ENCODE measurements at regions not wholly inside any gene's neighbourhood (a gene's known extent, or its start where the extent isn't known, plus 50 kb on each side); places are given as distances from the start of the nearest gene placed in this dataset.

- TF ChIP-seq ZNF639 (CRISPR knock-in tag; conservative IDR thresholded peaks at IDR 0.05): no peak
- no peak for TF ChIP-seq ATF1 (CRISPR knock-in tag; IDR thresholded peaks at IDR 0.05)
- TF ChIP-seq ZNF556 (CRISPR knock-in tag; IDR thresholded peaks at IDR 0.05; ENCODE audit: borderline replicate concordance): no peak
- no peak for TF ChIP-seq ZNF557 (CRISPR knock-in tag; IDR thresholded peaks at IDR 0.05)
- TF ChIP-seq, protein P1, sequence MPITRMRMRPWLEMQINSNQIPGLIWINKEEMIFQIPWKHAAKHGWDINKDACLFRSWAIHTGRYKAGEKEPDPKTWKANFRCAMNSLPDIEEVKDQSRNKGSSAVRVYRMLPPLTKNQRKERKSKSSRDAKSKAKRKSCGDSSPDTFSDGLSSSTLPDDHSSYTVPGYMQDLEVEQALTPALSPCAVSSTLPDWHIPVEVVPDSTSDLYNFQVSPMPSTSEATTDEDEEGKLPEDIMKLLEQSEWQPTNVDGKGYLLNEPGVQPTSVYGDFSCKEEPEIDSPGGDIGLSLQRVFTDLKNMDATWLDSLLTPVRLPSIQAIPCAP (CRISPR knock-in tag; IDR thresholded peaks at IDR 0.05; ENCODE audit: low read depth): no peak
- no peak for TF ChIP-seq ZBTB7A (CRISPR knock-in tag; IDR thresholded peaks at IDR 0.05)
- TF ChIP-seq NKX3-1 (CRISPR knock-in tag; IDR thresholded peaks at IDR 0.05): no peak
- no peak for TF ChIP-seq GLMP (CRISPR knock-in tag; IDR thresholded peaks at IDR 0.05; ENCODE audit: borderline replicate concordance)
- TF ChIP-seq E2F1 (CRISPR knock-in tag; IDR thresholded peaks at IDR 0.05): no peak
- no peak for TF ChIP-seq SMAD3 (CRISPR knock-in tag; IDR thresholded peaks at IDR 0.05)
- no peak for TF ChIP-seq POLR2A (IDR thresholded peaks at IDR 0.05; ENCODE audit: insufficient read depth in 1 of 2, low read depth in 2 of 2, low read length in 2 of 2)
- TF ChIP-seq, protein P2, sequence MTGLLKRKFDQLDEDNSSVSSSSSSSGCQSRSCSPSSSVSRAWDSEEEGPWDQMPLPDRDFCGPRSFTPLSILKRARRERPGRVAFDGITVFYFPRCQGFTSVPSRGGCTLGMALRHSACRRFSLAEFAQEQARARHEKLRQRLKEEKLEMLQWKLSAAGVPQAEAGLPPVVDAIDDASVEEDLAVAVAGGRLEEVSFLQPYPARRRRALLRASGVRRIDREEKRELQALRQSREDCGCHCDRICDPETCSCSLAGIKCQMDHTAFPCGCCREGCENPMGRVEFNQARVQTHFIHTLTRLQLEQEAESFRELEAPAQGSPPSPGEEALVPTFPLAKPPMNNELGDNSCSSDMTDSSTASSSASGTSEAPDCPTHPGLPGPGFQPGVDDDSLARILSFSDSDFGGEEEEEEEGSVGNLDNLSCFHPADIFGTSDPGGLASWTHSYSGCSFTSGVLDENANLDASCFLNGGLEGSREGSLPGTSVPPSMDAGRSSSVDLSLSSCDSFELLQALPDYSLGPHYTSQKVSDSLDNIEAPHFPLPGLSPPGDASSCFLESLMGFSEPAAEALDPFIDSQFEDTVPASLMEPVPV (CRISPR knock-in tag; IDR thresholded peaks at IDR 0.05): no peak
- TF ChIP-seq NAIF1 (CRISPR knock-in tag; IDR thresholded peaks at IDR 0.05; ENCODE audit: borderline replicate concordance): no peak
- TF ChIP-seq ZNF337 (CRISPR knock-in tag; IDR thresholded peaks at IDR 0.05; ENCODE audit: borderline replicate concordance, low read depth): no peak
- TF ChIP-seq, protein P3, sequence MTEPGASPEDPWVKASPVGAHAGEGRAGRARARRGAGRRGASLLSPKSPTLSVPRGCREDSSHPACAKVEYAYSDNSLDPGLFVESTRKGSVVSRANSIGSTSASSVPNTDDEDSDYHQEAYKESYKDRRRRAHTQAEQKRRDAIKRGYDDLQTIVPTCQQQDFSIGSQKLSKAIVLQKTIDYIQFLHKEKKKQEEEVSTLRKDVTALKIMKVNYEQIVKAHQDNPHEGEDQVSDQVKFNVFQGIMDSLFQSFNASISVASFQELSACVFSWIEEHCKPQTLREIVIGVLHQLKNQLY (CRISPR knock-in tag; IDR thresholded peaks at IDR 0.05): no peak; the same call in 1 of the 2 replicates
- TF ChIP-seq, protein P4, sequence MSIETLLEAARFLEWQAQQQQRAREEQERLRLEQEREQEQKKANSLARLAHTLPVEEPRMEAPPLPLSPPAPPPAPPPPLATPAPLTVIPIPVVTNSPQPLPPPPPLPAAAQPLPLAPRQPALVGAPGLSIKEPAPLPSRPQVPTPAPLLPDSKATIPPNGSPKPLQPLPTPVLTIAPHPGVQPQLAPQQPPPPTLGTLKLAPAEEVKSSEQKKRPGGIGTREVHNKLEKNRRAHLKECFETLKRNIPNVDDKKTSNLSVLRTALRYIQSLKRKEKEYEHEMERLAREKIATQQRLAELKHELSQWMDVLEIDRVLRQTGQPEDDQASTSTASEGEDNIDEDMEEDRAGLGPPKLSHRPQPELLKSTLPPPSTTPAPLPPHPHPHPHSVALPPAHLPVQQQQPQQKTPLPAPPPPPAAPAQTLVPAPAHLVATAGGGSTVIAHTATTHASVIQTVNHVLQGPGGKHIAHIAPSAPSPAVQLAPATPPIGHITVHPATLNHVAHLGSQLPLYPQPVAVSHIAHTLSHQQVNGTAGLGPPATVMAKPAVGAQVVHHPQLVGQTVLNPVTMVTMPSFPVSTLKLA (IDR thresholded peaks at IDR 0.05): no peak
- TF ChIP-seq MAFG (CRISPR knock-in tag; IDR thresholded peaks at IDR 0.05): no peak
- TF ChIP-seq ZNF75D (CRISPR knock-in tag; IDR thresholded peaks at IDR 0.05; ENCODE audit: borderline replicate concordance): no peak
- TF ChIP-seq SSRP1 (CRISPR knock-in tag; IDR thresholded peaks at IDR 0.05): no peak
- no peak for TF ChIP-seq ZFAT (CRISPR knock-in tag; conservative IDR thresholded peaks at IDR 0.05)
- TF ChIP-seq NFE2L2 (IDR thresholded peaks at IDR 0.05; ENCODE audit: low read length): peak; percentile 71
- no peak for TF ChIP-seq ZNF891 (CRISPR knock-in tag; IDR thresholded peaks at IDR 0.05)
- TF ChIP-seq ATF7 (IDR thresholded peaks at IDR 0.05): no peak
- no peak for TF ChIP-seq ATF7 (CRISPR knock-in tag; IDR thresholded peaks at IDR 0.05)
- TF ChIP-seq ZNF558 (CRISPR knock-in tag; IDR thresholded peaks at IDR 0.05; ENCODE audit: borderline replicate concordance): no peak
Observed at GRCh38 chr13:44815623-44816022, 173.6 kb downstream of the NUFIP1 start (continued).
